Activated CD4-positive, alpha-beta T cell treated with anti-CD3 and anti-CD28 coated beads, Interleukin-2, amount 50 U/mL, for 48 hours (primary cell): ENCODE measurements at regions not wholly inside any gene's neighbourhood (a gene's known extent, or its start where the extent isn't known, plus 50 kb on each side); places are given as distances from the start of the nearest gene placed in this dataset.
"Not testable (repeated sequence)": the region's sequence is repeated elsewhere in the genome, so short reads cannot be mapped to it uniquely, and the experiment has no call there.

ENCODE experiments used
- DNase-seq, 2 experiments: peaks; one replicate each; pipeline ENCODE4 v3.0.0-alpha.2; 2020

- DNase-seq, result no peak
Observed at GRCh38 chrX:8018934-8019333, 91.7 kb upstream of the PNPLA4 start.

- no peak for DNase-seq
Observed at GRCh38 chrX:8010105-8010504, 82.9 kb upstream of the PNPLA4 start.

- no peak for DNase-seq
Observed at GRCh38 chrX:8005678-8006347, 78.6 kb upstream of the PNPLA4 start.

GRCh38 chrX:8003147-8003883 is 76.1 kb upstream of the PNPLA4 start:
- no peak for DNase-seq

GRCh38 chrX:7996851-7997250 is 69.6 kb upstream of the PNPLA4 start:
- no peak for DNase-seq

- DNase-seq, result peak; percentile 1 to 18
Observed at GRCh38 chrX:7996414-7996813, 69.2 kb upstream of the PNPLA4 start.

GRCh38 chrX:7993873-7994272 is 66.7 kb upstream of the PNPLA4 start:
- DNase-seq, result no peak

- not testable (repeated sequence) for DNase-seq
Observed at GRCh38 chrX:7988013-7988759, 61.0 kb upstream of the PNPLA4 start.

- no peak for DNase-seq
Observed at GRCh38 chrX:7987160-7988012, 60.2 kb upstream of the PNPLA4 start.

- not testable (repeated sequence) for DNase-seq
Observed at GRCh38 chrX:7986738-7987137, 59.5 kb upstream of the PNPLA4 start.

- DNase-seq, result no peak
Observed at GRCh38 chrX:7985568-7985967, 58.4 kb upstream of the PNPLA4 start.

- no peak for DNase-seq
Observed at GRCh38 chrX:7983581-7983980, 56.4 kb upstream of the PNPLA4 start.
